K562 (cell line): ENCODE measurements at regions not wholly inside any gene's neighbourhood (a gene's known extent, or its start where the extent isn't known, plus 50 kb on each side); places are given as distances from the start of the nearest gene placed in this dataset.

Source experiments
- ATAC-seq: fragments of 200-7000 bp; cut with Tn5 transposase; 3 replicates; pipeline ENCODE4 v1.9.1; 2020; ENCODE audit warnings: moderate library complexity
- BruUV-seq: library from RNA; stranded (reverse); fragments of 400-500 nt; replicated peaks from 2 replicates; lab custom pipeline; 2021; lab: Mats Ljungman, UMichigan
- CTCF ChIA-PET: fragments of 300-600 bp; formaldehyde crosslinking; extraction: SDS; loops from one replicate; lab custom pipeline; 2021; ENCODE audit warnings: low intra/inter-chr PET ratio; lab: Yijun Ruan, JAX
- POLR2A ChIA-PET: fragments of 300-600, 350-650 bp; sonication (Branson Sonifier 250); formaldehyde crosslinking; extraction: SDS; loops from one replicate; lab custom pipeline; 2021; ENCODE audit warnings: antibody characterized with exemption, inconsistent platforms; lab: Yijun Ruan, JAX
- DNase-seq, 4 experiments: peaks; one replicate each; pipeline versions ENCODE4 v3.0.0 to v3.0.0-alpha.2; 2011 to 2018; ENCODE audit warnings: low spot score in 3 of 4, mixed read lengths in 3 of 4; ENCODE audit errors: extremely low read depth in 1 of 4
- FAIRE-seq: peaks from 2 replicates; lab custom pipeline; 2011; peaks lifted over from hg19 to GRCh38; lab: Jason Lieb, UNC
- H2AFZ ChIP-seq: 2 replicates; pipeline ENCODE4 v1.6.0; 2011; ENCODE audit warnings: low read depth, low read length, control low read depth, inconsistent platforms
- H3K27ac ChIP-seq: fragments of 200-600 bp; 3 replicates; pipeline ENCODE4 v1.8.0; 2011; ENCODE audit warnings: low read depth, mild to moderate bottlenecking, control low read depth, inconsistent platforms, low read length, moderate library complexity, mixed read lengths; ENCODE audit errors: extremely low read depth
- H3K27me3 ChIP-seq, 2 experiments: fragments of 300-600 bp in 1 of 2; 2 replicates in 1 of 2; 3 replicates in 1 of 2; pipeline versions ENCODE4 v1.6.0 to v1.8.0; 2011; ENCODE audit warnings: inconsistent platforms in 2 of 2, low read length in 2 of 2, mild to moderate bottlenecking in 1 of 2, mixed read lengths in 1 of 2, moderate library complexity in 1 of 2; ENCODE audit not compliant: control insufficient read depth in 2 of 2, insufficient read depth in 2 of 2
- H3K36me3 ChIP-seq: fragments of 300-600 bp; 3 replicates; pipeline ENCODE4 v1.8.0; 2011; ENCODE audit warnings: mild to moderate bottlenecking, low read length, inconsistent platforms; ENCODE audit not compliant: control insufficient read depth, insufficient read depth
- H3K4me1 ChIP-seq, 2 experiments: fragments of 200-600 bp in 1 of 2; replicated peaks in 1 of 2; 2 replicates in 1 of 2; 3 replicates in 1 of 2; pipeline versions ENCODE4 v1.5.1 to v1.8.0; 2011; ENCODE audit warnings: inconsistent platforms in 2 of 2, low read length in 2 of 2, mild to moderate bottlenecking in 1 of 2, mixed read lengths in 1 of 2, moderate library complexity in 1 of 2; ENCODE audit not compliant: control insufficient read depth in 2 of 2, insufficient read depth in 2 of 2
- H3K4me2 ChIP-seq: 2 replicates; pipeline ENCODE4 v1.6.1; 2011; ENCODE audit warnings: low read length, control low read depth, inconsistent platforms, mixed read lengths; ENCODE audit not compliant: insufficient read depth
- H3K4me3 ChIP-seq: fragments of 200-600 bp; sonication (generic), shearing (Covaris generic); 2 replicates; pipeline ENCODE4 v1.5.1; 2016; ENCODE audit warnings: control low read depth, inconsistent platforms
- H3K79me2 ChIP-seq: fragments of 200-600 bp; 3 replicates; pipeline ENCODE4 v1.8.0; 2011; ENCODE audit warnings: low read length, inconsistent platforms; ENCODE audit not compliant: control insufficient read depth, insufficient read depth
- H3K9ac ChIP-seq, 2 experiments: 2 replicates each; pipeline versions ENCODE4 v1.6.0 to v1.6.1; 2011; ENCODE audit warnings: low read depth in 2 of 2, low read length in 2 of 2, control low read depth in 1 of 2, inconsistent platforms in 1 of 2, mild to moderate bottlenecking in 1 of 2, mixed read lengths in 1 of 2; ENCODE audit not compliant: insufficient read depth in 1 of 2
- H3K9me1 ChIP-seq: one replicate; pipeline ENCODE4 v1.6.0; 2011; ENCODE audit warnings: inconsistent platforms, mild to moderate bottlenecking, low read length, moderate library complexity; ENCODE audit not compliant: control insufficient read depth, insufficient read depth
- H3K9me3 ChIP-seq: replicated peaks from 2 replicates; pipeline ENCODE4 v1.5.1; 2011; ENCODE audit warnings: low read depth, low read length, inconsistent platforms; ENCODE audit not compliant: control insufficient read depth, insufficient read depth
- H4K20me1 ChIP-seq: replicated peaks from 2 replicates; pipeline ENCODE4 v1.6.1; 2011; ENCODE audit warnings: low read length, inconsistent platforms, mixed read lengths; ENCODE audit not compliant: control insufficient read depth, insufficient read depth
- CTBP1 ChIP-seq: fragments of 450-650 bp; IDR thresholded peaks from 2 replicates; pipeline ENCODE4 v1.6.1; 2016; ENCODE audit warnings: borderline replicate concordance
- DEAF1 ChIP-seq: fragments of 450-650 bp; formaldehyde crosslinking; IDR thresholded peaks from 2 replicates; pipeline ENCODE4 v1.4.0; 2020; ENCODE audit warnings: mild to moderate bottlenecking, moderate library complexity
- NFE2 ChIP-seq: IDR thresholded peaks from 2 replicates; pipeline ENCODE4 v1.6.1; 2014; ENCODE audit warnings: antibody characterized with exemption, low read depth
- PBX2 ChIP-seq, 2 experiments: IDR thresholded peaks in 1 of 2; conservative IDR thresholded peaks in 1 of 2; 2 replicates each; pipeline ENCODE4 v1.6.1; 2016; ENCODE audit warnings: low read depth in 2 of 2, mild to moderate bottlenecking in 1 of 2, missing compliant biosample characterization in 1 of 2, missing genetic modification characterization in 1 of 2, moderate library complexity in 1 of 2
- RAD21 ChIP-seq, 2 experiments: fragments of 250-450 bp in 1 of 2; fragments of 450-650 bp in 1 of 2; sonication (Bioruptor Pico) in 1 of 2; formaldehyde crosslinking in 1 of 2; IDR thresholded peaks in 1 of 2; conservative IDR thresholded peaks in 1 of 2; 2 replicates each; pipeline versions ENCODE4 v1.4.0 to v1.8.0; 2020 to 2022; ENCODE audit warnings: mild to moderate bottlenecking in 2 of 2, moderate library complexity in 1 of 2
- SREBF1 ChIP-seq: fragments of 150-350 bp; IDR thresholded peaks from 2 replicates; pipeline ENCODE4 v1.6.1; 2014; ENCODE audit warnings: antibody characterized with exemption, low read depth, low read length, borderline replicate concordance
- SREBF2 ChIP-seq: sonication (generic); formaldehyde crosslinking; IDR thresholded peaks from 2 replicates; pipeline ENCODE4 v1.4.0; 2020; ENCODE audit warnings: mild to moderate bottlenecking, missing genetic modification reagents
- SRF ChIP-seq, 2 experiments: fragments of 250-450, 450-650 bp in 1 of 2; sonication (Bioruptor Pico) in 1 of 2; sonication (generic) in 1 of 2; formaldehyde crosslinking; IDR thresholded peaks; 2 replicates each; pipeline versions ENCODE4 v1.5.0 to v1.5.1; 2020 to 2022; ENCODE audit warnings: mild to moderate bottlenecking in 1 of 2, missing genetic modification reagents in 1 of 2
- ZNF79 ChIP-seq: fragments of 250-450 bp; sonication (Bioruptor Pico); IDR thresholded peaks from 2 replicates; pipeline ENCODE4 v1.4.0; 2020; ENCODE audit warnings: low read depth, mild to moderate bottlenecking, moderate library complexity
- WGBS: fragments of 100-300 bp; shearing (Covaris generic); methylation state at CpG from one replicate; pipeline ENCODE4 v1.1.6; 2016; ENCODE audit warnings: low coverage, mixed read lengths; ENCODE audit not compliant: insufficient coverage; ENCODE audit errors: missing lambda C conversion rate; 5-methylcytosine and 5-hydroxymethylcytosine counted together
- in situ Hi-C: fragments of 300-500 bp; cut with MboI; formaldehyde crosslinking; loops from 4 replicates; pipeline ENCODE4 v1.15.0; 2018; ENCODE audit warnings: inconsistent platforms, mixed read lengths
- intact Hi-C: fragments of 100-400 bp; cut with micrococcal nuclease; formaldehyde crosslinking; loops from 2 replicates; pipeline ENCODE4 v1.14.2; 2022

GRCh38 chr2:63697160-63697559 lies 108.4 kb downstream of the MDH1 start (continued):
- no peak for TF ChIP-seq PBX2 (CRISPR knock-in tag; IDR thresholded peaks at IDR 0.05; ENCODE audit: low read depth)
- no peak for TF ChIP-seq PBX2 (tag; conservative IDR thresholded peaks at IDR 0.05; ENCODE audit: low read depth)
- TF ChIP-seq SREBF2 (CRISPR knock-in tag) = no peak
- no peak for TF ChIP-seq NFE2
- no peak for TF ChIP-seq ZNF79 (CRISPR knock-in tag)

GRCh38 chr2:63698786-63699548 lies 110.2 kb downstream of the MDH1 start:
- Histone ChIP-seq H4K20me1 (0 out of 2 replicates have a peak, but pooled peaks cover 2% of the 10 kb centered on the region), H3K4me1 (no peaks in the 10 kb centered on the region), H3K9me3 (no peaks in the 10 kb centered on the region), H3K27me3 (no peaks in the 10 kb centered on the region), H3K9me1 (no peaks in the 10 kb centered on the region), H3K9ac (no peak overlapping the region), H3K4me2 (no peak overlapping the region; the same call in 1 of the 2 replicates), H3K27ac (no peak overlapping the region), H3K79me2 (no peaks in the 10 kb centered on the region), H3K36me3 (no peaks in the 10 kb centered on the region), H2AFZ (peak overlapping the region; percentile 34; the same call in 1 of the 2 replicates), H3K4me3 (no peak overlapping the region)
- in situ Hi-C loops (loop anchor here (5.0 kb wide), 1 partner anchor 163 kb away; no protein-coding TSS in a partner anchor), intact Hi-C loops (no loop called here)
- ATAC-seq (peak; percentile 97), FAIRE-seq (peak; percentile 92), DNase-seq (peak in 2 of 4 experiments; percentile 30 to 47)
- ChIA-PET POLR2A (interaction anchor here (0.6 to 1.2 kb wide), 4 partner anchors 11 to 442 kb away, joined by 3 to 6 read pairs (median 3); no protein-coding TSS in a partner anchor), CTCF (interaction anchor here (0.6 to 0.9 kb wide), 2 partner anchors 188 to 1381 kb away, joined by 3 read pairs; no protein-coding TSS in a partner anchor)
- BruUV-seq = no TSS peak
- 0% methylated on average over 6 of the region's 6 CpGs for WGBS
- TF ChIP-seq SRF (CRISPR knock-in tag; IDR thresholded peaks at IDR 0.05) (0 out of 4 replicates have a peak, but pooled peaks of 1 of the 2 experiments have one; percentile 19), CTBP1 (peak; percentile 48), DEAF1 (peak; percentile 38; the same call in 1 of the 2 replicates), RAD21 (CRISPR knock-in tag; conservative IDR thresholded peaks at IDR 0.05 in 1 of 2, IDR thresholded peaks at IDR 0.05 in 1 of 2) (peak; percentile 69 to 86), SREBF1 (no peak)
